ENCODE measurements at regions not wholly inside any gene's neighbourhood (a gene's known extent, or its start where the extent isn't known, plus 50 kb on each side); places are given as distances from the start of the nearest gene placed in this dataset.

DNA sequence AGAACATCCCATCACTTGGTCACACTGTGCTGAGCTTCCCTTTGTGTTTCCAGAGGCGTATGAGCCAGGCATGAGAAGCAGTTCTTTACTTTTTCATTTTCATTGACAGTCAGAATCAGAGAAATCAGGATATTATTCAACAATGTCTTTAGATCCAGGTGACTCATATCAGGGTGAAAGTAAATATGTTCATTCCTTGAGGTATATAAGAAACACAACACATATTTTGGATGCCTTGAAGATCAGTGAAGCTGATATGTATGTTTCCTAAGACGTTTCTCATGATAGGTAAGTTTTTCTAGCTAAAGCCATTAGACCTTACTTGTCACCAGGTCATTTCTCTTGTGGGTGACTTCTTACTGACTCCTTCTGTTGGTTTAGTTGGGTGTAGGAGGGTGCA is 505.6 kb downstream of the CDH26 start:
- no peak for TF ChIP-seq POLR2A (IDR thresholded peaks at IDR 0.05)
- TF ChIP-seq, protein P1, sequence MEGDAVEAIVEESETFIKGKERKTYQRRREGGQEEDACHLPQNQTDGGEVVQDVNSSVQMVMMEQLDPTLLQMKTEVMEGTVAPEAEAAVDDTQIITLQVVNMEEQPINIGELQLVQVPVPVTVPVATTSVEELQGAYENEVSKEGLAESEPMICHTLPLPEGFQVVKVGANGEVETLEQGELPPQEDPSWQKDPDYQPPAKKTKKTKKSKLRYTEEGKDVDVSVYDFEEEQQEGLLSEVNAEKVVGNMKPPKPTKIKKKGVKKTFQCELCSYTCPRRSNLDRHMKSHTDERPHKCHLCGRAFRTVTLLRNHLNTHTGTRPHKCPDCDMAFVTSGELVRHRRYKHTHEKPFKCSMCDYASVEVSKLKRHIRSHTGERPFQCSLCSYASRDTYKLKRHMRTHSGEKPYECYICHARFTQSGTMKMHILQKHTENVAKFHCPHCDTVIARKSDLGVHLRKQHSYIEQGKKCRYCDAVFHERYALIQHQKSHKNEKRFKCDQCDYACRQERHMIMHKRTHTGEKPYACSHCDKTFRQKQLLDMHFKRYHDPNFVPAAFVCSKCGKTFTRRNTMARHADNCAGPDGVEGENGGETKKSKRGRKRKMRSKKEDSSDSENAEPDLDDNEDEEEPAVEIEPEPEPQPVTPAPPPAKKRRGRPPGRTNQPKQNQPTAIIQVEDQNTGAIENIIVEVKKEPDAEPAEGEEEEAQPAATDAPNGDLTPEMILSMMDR (IDR thresholded peaks at IDR 0.05): no peak
- TF ChIP-seq EP300 (IDR thresholded peaks at IDR 0.05): no peak

Measured in stomach (tissue), 4 donors.